Gastrocnemius medialis (tissue), 4 donors: ENCODE measurements at regions not wholly inside any gene's neighbourhood (a gene's known extent, or its start where the extent isn't known, plus 50 kb on each side); places are given as distances from the start of the nearest gene placed in this dataset.

ENCODE experiments used
- POLR2A ChIP-seq, 2 donors: fragments of 450-650 bp; IDR thresholded peaks; one replicate each; pipeline ENCODE4 v1.6.1; 2017; ENCODE audit warnings: antibody characterized with exemption in 2 of 2, mild to moderate bottlenecking in 2 of 2, moderate library complexity in 2 of 2
- TF ChIP-seq, protein P1 (sequence below), 5 experiments: fragments of 450-650 bp in 3 of 5; fragments of 200-600 bp in 2 of 5; sonication (generic) in 2 of 5; IDR thresholded peaks in 4 of 5; conservative IDR thresholded peaks in 1 of 5; 1 replicate in 4 of 5; 2 replicates in 1 of 5; pipeline ENCODE4 v1.5.1; 2016 to 2019; ENCODE audit warnings: antibody characterized with exemption in 5 of 5, mild to moderate bottlenecking in 3 of 5, moderate library complexity in 3 of 5

DNA sequence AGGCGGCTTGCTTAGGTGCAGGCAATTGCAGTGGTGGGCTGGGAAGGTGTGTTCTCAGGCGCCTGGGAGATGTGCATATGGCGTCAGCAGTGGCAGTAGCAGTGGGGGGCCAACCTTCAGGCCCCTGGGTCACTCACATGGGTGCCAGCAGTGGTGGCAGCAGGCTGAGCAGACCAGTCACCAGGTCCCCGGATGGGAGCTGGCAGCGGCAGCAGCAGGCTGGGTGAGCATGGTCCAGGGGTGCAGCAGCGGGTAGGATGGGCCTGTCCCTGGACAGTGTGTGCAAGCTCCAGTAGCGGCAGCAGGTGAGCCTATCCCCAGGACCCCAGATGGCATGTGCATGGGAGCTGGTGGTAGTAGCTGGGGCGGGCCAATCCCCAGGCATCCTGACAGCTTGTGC is 108.5 kb upstream of the TMEM260 start:
- TF ChIP-seq POLR2A (IDR thresholded peaks at IDR 0.05) = no peak
- TF ChIP-seq, protein P1, sequence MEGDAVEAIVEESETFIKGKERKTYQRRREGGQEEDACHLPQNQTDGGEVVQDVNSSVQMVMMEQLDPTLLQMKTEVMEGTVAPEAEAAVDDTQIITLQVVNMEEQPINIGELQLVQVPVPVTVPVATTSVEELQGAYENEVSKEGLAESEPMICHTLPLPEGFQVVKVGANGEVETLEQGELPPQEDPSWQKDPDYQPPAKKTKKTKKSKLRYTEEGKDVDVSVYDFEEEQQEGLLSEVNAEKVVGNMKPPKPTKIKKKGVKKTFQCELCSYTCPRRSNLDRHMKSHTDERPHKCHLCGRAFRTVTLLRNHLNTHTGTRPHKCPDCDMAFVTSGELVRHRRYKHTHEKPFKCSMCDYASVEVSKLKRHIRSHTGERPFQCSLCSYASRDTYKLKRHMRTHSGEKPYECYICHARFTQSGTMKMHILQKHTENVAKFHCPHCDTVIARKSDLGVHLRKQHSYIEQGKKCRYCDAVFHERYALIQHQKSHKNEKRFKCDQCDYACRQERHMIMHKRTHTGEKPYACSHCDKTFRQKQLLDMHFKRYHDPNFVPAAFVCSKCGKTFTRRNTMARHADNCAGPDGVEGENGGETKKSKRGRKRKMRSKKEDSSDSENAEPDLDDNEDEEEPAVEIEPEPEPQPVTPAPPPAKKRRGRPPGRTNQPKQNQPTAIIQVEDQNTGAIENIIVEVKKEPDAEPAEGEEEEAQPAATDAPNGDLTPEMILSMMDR (IDR thresholded peaks at IDR 0.05 in 4 of 5, conservative IDR thresholded peaks at IDR 0.05 in 1 of 5) = no peak
